Stimulated activated CD8-positive, alpha-beta memory T cell treated with anti-CD3 and anti-CD28 coated beads, Interleukin-2, amount 100 ng/mL, for 1 hour (primary cell): ENCODE measurements at regions not wholly inside any gene's neighbourhood (a gene's known extent, or its start where the extent isn't known, plus 50 kb on each side); places are given as distances from the start of the nearest gene placed in this dataset.
"Not testable (repeated sequence)": the region's sequence is repeated elsewhere in the genome, so short reads cannot be mapped to it uniquely, and the experiment has no call there.

ENCODE experiments used
- DNase-seq, 2 donors: peaks; one replicate each; pipeline ENCODE4 v3.0.0-alpha.2; 2020; ENCODE audit warnings: low read depth in 2 of 2

DNA sequence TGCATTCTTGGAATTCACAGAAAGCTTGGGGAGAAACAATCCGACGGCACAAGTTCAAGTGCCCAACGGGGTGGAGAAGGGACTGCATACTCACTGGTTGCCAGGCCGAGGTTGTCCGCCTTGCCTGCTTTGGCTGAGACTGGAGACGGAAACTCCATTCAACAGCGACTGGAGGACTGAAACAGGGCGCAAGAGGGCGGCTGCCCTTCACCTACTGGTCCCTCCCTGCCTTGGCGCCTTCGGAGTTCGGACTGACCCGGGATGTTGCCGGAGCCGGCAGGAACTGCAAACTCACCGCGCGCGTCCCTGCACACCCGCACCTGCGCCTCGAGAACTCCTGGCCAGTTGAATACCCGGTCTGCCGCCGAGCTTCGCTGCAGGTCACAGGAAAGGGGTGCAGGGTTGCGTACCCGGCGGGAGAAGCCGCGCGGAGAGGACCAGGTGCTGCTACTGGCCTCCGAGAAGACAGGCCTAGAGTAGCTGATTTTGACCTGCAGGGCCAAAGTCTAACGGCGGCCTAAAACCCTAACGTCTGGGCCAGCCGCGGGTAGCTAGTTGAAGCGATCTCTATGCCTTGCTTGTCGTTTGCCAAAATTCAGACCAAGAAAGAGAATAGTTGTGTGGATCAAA is 132.9 kb downstream of the FAM72B start:
- not testable (repeated sequence) for DNase-seq

- DNase-seq = not testable (repeated sequence)
Measured at GRCh38 chr1:121052081-121052660, 132.0 kb downstream of the FAM72B start.

- not testable (repeated sequence) for DNase-seq
Measured at GRCh38 chr1:121054928-121055327, 129.2 kb downstream of the FAM72B start.

DNA sequence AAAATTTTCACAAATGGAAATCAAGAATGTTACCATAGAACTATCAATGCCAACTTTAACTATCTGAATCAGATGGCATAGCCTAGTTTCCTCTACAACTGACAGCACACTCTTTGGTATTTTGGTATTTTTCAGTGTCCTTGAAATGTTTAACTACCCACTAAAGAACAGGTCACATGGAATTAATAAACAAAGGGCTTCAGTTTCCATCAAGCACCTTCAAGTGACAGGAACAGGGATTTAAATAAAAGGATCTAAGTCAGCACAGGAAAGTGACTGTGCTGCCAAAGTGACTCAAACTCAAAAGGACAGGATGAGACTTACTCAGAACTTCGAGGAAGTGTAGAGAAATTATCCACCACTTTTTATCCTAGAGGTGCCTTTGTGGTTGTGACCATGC is 117.2 kb downstream of the FAM72B start:
- DNase-seq = not testable (repeated sequence)

- not testable (repeated sequence) for DNase-seq
Measured at GRCh38 chr1:121068738-121069499, 115.2 kb downstream of the FAM72B start.

- DNase-seq = not testable (repeated sequence)
Measured at GRCh38 chr1:121073852-121074251, 110.3 kb downstream of the FAM72B start.

- not testable (repeated sequence) for DNase-seq
Measured at GRCh38 chr1:121075254-121075805, 108.8 kb downstream of the FAM72B start.

DNA sequence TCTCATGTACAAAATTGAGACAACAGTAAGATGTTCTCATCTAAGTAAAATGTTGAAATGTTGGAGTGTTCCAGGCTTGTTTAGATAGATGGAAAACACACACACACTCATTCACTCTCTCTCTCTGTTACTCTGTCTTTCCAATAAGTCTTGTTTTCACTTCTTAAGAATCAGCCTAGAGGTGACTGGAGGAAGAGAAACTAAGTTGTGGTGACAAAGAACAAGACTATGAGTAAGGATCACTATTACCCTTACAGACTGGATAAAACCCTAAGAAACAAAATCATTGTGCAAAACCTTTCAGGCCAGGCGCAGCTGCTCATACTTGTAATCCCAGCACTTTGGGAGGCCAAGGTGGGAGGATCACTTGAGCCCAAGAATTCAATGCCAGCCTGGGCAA is 107.5 kb downstream of the FAM72B start:
- DNase-seq = not testable (repeated sequence)

- not testable (repeated sequence) for DNase-seq
Measured at GRCh38 chr1:121079655-121080054, 104.5 kb downstream of the FAM72B start.

DNA sequence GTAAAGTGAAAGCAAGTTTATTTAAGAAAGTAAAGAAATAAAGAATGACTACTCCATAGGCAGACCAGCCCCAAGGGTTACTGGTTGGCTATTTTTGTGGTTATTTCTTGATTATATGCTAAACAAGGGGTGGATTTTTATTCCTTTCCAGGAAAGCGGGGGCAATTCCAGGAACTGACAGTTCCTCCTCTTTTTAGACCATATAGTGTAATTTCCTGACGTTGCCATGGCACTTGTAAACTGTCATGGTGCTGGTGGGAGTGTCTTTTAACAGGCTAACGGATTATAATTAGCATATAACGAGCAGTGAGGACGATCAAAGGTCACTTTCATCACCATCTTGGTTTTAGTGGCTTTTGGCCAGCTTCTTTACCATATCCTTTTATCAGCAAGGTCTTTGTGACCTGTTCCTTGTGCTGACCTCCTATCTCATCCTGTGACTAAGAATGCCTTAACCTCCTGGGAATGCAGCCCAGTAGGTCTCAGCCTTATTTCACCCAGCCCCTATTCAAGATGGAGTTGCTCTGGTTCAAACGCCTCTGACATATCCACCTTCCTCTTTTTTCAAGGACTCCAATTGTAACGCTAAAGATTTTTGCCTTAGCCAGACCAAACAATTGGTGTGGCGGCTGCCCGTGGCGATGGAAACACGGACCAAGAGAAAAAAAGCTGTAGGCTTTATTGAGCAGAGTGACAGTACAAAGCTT is 103.8 kb downstream of the FAM72B start:
- DNase-seq = not testable (repeated sequence)

GRCh38 chr1:121080904-121081264 is 103.3 kb downstream of the FAM72B start:
- not testable (repeated sequence) for DNase-seq

DNA sequence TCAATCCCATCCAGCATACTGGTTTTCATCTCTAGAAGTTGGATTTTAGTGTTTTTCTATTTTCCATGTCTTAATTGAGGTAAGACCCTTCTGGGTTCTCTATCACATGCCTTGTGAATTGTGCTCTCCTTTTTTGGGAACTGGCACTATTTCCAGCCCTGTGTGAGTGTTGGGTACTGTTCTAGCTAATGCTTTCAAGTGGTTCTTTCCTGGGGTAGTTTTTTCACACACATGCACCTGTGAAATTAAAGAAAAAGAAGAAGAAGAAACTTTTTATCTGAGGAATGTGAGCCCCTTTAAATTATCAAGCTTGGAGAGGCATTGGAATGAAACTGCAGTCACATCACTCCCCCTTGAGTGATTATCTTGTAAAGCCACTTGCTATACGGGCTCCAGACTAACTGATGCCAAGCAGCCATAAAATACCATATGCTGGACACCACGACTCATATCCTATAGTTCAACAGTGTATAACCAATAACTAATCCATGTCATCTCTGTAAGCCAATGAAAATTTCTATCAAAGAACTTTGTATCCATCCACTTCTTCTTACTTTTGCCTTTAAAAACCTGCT is 102.4 kb downstream of the FAM72B start:
- not testable (repeated sequence) for DNase-seq

- DNase-seq = not testable (repeated sequence)
Measured at GRCh38 chr1:121082995-121083394, 101.1 kb downstream of the FAM72B start.

- DNase-seq = not testable (repeated sequence)
Measured at GRCh38 chr1:121086249-121086648, 97.9 kb downstream of the FAM72B start.

DNA sequence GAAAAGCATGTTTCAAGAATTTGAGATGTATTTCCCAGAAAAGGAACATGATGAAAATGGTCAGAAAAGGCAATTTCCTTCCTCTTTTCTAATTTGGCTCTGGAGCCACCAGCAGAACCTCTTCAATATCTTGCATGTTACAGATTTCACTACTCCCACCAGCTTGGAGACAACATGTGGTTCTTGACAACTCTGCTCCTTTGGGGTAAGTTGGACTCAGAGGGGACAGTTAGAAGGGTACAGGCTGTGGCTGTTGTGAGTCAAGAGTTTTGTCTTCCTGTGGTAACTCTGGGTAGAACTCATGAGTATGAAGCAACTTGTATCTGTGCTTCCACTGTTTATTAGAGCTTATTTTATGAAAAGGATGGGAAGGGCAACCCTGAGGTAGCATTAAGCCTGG is 96.9 kb downstream of the FAM72B start:
- not testable (repeated sequence) for DNase-seq

DNA sequence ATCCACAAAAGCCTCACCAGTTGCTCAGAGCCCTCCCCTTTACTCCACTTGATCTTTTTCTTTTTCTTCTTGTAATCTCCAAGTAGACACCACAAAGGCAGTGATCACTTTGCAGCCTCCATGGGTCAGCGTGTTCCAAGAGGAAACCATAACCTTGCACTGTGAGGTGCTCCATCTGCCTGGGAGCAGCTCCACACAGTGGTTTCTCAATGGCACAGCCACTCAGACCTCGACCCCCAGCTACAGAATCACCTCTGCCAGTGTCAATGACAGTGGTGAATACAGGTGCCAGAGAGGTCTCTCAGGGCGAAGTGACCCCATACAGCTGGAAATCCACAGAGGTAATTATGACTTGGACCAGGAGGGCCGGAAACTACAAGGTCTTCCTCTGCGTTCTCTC is 95.6 kb downstream of the FAM72B start:
- not testable (repeated sequence) for DNase-seq

DNA sequence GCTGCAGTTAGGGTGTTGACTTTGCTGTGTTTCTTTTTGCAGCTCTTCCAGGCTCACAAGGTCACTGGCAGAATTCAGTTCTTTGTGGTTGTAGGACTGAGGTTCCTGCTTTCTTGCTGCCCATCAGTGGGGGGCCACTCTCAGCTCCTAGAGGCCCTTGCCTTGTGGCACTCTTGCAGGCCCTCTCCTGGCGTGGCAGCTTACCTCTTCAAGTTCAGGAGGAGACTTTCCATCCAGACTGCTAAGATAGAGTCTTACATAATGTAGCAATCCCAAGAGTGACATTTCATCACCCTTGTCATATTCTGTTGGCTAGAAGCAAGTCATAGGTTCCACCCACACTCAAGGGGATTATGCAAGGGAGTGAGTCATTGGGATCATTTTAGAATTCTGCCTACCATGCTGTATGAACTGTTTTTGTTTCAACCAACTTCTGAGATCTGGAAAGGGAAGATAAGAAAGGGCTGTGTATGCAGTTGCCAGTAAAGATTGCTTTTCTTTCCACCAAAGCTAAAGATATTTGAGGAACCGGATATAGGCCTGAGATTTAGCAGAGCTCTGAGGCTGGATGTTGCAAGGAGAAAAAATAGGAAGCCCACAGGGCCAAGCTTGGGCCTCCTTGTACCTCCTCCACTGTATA is 91.7 kb downstream of the FAM72B start:
- not testable (repeated sequence) for DNase-seq

- not testable (repeated sequence) for DNase-seq
Measured at GRCh38 chr1:121095014-121095413, 89.1 kb downstream of the FAM72B start.

GRCh38 chr1:121097127-121097866 is 86.8 kb downstream of the FAM72B start:
- DNase-seq = peak; percentile 70 to 73

DNA sequence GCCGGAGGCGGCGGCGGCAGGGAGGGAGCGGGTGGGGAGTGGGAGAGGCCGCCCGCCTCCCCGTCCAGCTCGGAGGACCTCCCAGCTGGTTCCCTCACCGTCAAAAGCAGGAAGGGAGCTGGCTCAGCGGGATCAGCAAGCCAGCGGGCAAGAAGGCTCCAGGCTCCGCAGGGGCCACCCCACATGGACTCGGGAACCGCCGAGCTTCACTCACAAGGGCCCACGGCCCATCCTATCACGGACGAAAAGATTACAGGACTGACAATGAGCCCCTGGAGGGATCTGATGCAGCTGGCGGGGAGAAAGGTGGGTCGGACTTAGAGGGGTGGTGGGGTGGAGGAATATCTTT is 86.3 kb downstream of the FAM72B start:
- DNase-seq = not testable (repeated sequence)
